ENCODE measurements at regions not wholly inside any gene's neighbourhood (a gene's known extent, or its start where the extent isn't known, plus 50 kb on each side); places are given as distances from the start of the nearest gene placed in this dataset.
"Not testable (repeated sequence)": the region's sequence is repeated elsewhere in the genome, so short reads cannot be mapped to it uniquely, and the experiment has no call there.

- no peak for TF ChIP-seq CTCF (IDR thresholded peaks at IDR 0.05; ENCODE audit: borderline replicate concordance, insufficient read depth, low read depth, low read length)
- no peak overlapping the region for H3K4me3 ChIP-seq (ENCODE audit: low read depth, low read length)
These were observed 210.7 kb upstream of the SSTR1 start for GRCh38 chr14:37997017-37997416.

GRCh38 chr14:38000340-38000739, 207.4 kb upstream of the SSTR1 start:
- H3K4me3 ChIP-seq (ENCODE audit: low read depth, low read length): no peak overlapping the region
- TF ChIP-seq CTCF (IDR thresholded peaks at IDR 0.05; ENCODE audit: borderline replicate concordance, insufficient read depth, low read depth, low read length): no peak

GRCh38 chr14:38001501-38001900, 206.2 kb upstream of the SSTR1 start:
- TF ChIP-seq CTCF (IDR thresholded peaks at IDR 0.05; ENCODE audit: borderline replicate concordance, insufficient read depth, low read depth, low read length): no peak
- no peak overlapping the region for H3K4me3 ChIP-seq (ENCODE audit: low read depth, low read length)

GRCh38 chr14:38003746-38004609, 203.7 kb upstream of the SSTR1 start:
- H3K4me3 ChIP-seq (ENCODE audit: low read depth, low read length): no peak overlapping the region
- no peak for TF ChIP-seq CTCF (IDR thresholded peaks at IDR 0.05; ENCODE audit: borderline replicate concordance, insufficient read depth, low read depth, low read length)

GRCh38 chr14:38004610-38004879, 203.2 kb upstream of the SSTR1 start:
- no peak for TF ChIP-seq CTCF (IDR thresholded peaks at IDR 0.05; ENCODE audit: borderline replicate concordance, insufficient read depth, low read depth, low read length)
- H3K4me3 ChIP-seq (ENCODE audit: low read depth, low read length): no peak overlapping the region

GRCh38 chr14:38011156-38011555, 196.5 kb upstream of the SSTR1 start:
- not testable (repeated sequence) for H3K4me3 ChIP-seq (ENCODE audit: low read depth, low read length)

- no peak for TF ChIP-seq CTCF (IDR thresholded peaks at IDR 0.05; ENCODE audit: borderline replicate concordance, insufficient read depth, low read depth, low read length)
These were observed 195.6 kb upstream of the SSTR1 start for GRCh38 chr14:38012056-38012455.

More at GRCh38 chr14:38012056-38012455, 195.6 kb upstream of the SSTR1 start:
- H3K4me3 ChIP-seq (ENCODE audit: low read depth, low read length): no peak overlapping the region

Measured in GM12875 (cell line).